ENCODE measurements at regions not wholly inside any gene's neighbourhood (a gene's known extent, or its start where the extent isn't known, plus 50 kb on each side); places are given as distances from the start of the nearest gene placed in this dataset.
"Not testable (repeated sequence)": the region's sequence is repeated elsewhere in the genome, so short reads cannot be mapped to it uniquely, and the experiment has no call there.

DNA sequence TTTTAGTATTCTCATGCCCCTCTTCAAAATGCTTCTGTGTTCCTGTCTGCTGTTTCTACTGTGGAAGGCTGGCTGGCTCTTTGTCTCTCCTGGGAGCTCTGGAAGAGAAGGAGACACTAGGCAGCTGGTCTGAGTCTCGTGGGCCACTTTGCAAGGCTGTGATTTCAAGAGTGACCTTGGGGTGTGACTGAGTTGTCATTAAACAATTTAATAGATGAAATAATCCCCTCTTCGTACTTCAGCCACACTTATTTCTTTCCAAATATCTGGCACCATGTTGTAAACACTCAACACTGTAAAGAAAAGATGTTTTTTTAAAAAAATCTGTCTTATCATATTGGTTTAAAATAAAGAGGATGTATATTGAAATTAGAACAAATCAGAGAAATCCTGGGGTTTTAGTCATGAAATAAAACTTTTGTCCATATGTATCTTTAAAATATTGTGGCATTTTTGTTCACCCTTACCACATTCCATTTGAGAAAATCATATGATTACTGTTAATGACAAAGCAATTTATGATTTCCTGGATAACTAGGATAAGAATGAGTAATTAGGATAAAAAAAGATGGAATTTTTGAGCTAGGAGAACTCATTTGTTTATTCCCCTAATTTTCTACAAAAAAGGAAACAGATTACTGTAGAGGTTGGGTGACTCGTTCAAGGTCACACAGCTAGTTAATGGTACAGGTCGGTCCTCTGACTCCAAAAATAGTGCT, 200.8 kb downstream of the MAT2B start:
- DNase-seq: peak; percentile 10

DNA sequence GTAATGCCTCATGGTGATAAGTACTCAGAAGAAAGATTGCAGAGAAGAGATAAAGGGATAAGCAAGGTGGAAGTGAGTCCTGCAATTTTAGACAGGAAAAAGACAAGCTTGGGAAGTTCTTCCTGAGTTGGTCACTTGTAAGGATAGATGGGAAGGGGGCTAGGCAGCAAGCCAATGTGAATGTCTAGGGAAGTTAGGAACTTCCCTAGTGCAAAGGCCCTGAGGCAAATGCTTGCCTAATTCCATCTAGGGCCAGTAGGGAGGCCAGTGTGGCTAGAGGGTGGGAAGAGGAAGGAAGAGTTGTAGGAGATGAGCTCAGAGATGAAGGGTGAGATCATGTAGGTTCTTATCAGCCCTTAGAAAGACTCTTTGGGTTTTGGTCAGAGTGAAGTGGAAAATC, 206.6 kb downstream of the MAT2B start:
- peak; percentile 1 for DNase-seq

DNA sequence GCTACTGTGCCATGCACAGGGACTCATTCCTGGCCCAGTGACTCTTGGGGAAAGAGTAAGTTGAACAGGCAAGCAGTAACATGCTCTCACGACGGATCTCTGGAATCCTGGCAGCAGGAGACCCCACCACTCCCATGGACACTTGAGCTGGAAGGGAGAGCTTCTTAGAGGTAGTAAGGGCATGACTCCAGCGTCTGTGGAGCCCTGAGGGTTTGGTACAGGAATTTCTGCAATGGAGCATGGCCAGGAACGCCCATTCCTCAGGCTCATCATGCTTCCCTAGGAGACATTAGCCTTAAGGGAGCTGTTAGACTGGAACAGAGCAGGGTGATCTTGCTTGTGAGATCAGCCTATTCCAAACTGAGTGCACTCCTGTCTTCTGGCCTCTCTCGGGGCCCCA, 212.9 kb downstream of the MAT2B start:
- no peak for DNase-seq

DNA sequence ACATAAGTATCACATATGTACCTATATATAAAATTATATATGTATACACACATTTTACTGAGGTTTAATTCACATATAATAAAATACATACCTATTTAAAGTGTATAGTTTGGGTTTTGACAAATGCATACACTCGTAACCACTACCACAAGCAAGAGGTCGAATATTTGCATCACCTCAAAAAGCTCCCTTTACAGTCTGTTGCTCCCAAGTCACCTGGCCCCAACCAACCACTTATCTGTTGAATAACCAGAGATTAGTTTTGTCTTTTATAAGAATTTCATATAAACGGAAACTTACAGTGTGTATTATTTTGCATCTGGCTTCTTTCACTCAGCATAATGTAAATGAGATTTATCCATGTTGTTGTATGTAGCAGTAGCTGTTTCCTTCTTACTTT, 218.9 kb downstream of the MAT2B start:
- DNase-seq: no peak

DNA sequence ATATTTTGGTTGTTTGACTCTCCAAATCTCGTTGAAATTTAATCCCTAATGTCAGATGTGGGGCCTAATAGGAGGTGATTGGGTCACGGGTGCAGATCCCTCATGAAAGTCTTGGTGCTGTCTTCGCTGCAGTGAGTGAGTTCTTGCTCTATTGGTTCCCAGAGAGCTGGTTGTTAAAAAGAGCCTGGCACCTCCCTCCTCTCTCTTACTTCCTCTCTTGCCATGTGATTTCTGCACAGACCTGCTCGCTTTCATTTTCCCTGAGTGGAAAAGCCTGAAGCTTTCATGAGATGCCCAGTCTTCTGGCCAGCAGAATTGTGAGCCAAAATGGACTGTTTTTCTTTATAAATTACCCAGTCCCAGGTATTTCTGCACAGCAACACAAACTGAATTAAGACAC, 221.6 kb downstream of the MAT2B start:
- no peak for DNase-seq

DNA sequence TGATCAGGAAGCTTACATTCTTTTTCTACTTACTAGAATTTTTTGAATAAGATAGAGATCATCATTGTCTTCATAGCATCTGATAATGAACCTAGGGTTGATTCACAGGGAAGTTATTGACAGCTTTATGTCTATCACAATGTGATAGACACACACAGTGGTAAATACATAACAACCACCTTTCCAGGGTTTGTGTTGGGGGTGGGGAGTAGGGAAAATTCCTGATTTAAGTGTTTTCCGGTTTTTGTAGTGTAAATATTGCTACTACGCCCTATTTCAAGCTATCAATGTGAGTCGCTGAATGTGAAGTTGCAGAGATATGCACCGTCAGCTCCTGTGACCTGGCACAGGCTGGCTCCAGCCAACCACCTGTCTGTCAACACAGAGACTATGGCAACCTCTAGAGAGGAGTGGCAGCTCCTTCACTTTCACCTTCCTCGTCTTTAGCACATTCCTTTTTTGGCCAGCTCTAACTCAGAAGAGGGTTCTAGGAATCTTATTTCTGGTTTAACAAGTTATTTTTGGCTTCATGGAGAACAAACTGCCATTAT, 224.9 kb downstream of the MAT2B start:
- DNase-seq: no peak

DNA sequence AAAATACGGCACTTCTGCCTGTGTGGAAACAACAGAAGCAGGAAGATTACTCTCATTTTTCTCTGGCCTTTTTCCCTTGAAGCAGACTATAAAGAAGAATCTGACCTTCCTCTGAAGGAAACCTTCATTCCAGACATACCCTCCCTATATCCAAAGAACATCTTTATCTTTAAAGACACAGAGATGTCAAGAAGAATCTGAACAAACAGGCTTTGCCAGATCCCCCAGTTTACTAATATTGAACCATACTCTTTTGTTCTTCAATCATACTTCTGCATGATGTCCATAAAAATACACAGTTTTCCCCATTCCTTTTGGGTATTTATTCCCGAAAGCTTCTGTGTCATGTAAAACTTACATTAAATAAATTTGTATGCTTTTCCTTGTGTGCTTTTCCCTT, 225.8 kb downstream of the MAT2B start:
- DNase-seq: no peak

DNA sequence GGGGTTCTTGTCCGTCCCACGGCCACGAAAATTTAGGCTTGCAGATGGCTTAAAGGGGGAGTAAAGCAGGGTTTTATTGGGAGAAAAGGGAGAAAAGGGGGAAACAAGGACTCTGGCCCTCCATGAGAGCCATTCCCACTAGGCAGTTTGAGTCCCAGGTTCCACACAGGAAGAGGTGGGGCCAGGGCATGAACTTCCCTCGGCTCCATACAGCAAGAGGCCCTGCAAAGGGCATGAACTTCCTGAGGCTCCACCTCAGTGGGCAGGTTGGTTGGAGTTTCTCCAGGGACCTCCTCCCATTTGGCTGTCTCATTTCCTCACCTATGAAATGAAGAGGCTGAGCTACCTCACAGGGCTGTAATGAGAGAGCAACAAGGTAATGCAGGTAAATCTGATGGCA, 229.7 kb downstream of the MAT2B start:
- no peak for DNase-seq

DNA sequence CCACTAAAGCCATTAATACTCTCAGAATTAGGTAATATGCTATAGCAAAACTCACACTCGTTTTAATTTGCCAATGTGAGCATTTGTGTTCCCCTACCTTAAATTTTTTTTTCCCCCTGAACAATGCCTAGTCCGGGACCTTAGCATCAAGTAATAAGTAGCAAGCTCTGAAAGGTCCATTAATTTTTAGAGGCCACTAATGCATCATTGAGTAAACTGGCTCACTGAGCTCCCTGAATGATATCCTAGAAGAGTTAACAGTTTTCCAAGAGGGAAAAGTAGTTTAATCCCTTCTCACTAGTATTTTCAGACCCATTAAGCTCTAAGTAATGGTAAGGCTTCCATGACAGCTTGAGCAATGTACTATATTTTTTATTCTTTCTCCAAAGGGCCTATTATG, 242.2 kb downstream of the MAT2B start:
- no peak for DNase-seq

DNA sequence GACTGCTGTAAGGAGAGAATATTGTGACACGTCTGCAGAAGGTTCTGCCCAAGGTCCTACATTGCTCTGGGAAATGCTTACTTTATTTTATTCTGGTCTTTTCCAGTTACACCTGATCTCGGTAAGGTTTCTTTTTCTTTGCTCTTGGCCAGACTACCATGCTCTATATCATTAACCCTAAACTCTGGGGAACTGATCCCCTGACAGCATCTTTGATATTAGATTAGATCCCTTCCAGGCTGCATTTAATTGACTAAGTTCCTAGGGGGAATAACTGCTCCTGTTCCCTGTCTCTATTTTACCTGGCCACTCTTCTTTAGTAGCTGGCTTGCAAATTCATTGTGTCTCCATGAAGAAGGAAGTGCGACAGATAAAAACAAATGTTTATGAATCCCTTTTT, 243.5 kb downstream of the MAT2B start:
- no peak for DNase-seq

DNA sequence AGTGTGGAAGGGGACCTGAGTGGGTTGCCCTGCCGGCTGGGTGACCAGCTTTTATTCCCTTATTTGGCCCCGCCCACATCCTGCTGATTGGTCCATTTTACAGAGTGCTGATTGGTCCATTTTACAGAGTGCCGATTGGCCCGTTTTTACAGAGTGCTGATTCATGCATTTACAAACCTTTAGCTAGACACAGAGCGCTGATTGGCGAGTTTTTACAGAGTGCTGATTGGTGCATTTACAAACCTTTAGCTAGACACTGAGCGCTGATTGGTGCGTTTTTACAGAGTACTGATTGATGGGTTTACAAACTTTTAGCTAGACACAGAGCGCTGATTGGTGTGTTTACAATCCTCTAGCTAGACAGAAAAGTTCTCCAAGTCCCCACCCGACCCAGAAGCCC, 245.0 kb downstream of the MAT2B start:
- DNase-seq: not testable (repeated sequence)

DNA sequence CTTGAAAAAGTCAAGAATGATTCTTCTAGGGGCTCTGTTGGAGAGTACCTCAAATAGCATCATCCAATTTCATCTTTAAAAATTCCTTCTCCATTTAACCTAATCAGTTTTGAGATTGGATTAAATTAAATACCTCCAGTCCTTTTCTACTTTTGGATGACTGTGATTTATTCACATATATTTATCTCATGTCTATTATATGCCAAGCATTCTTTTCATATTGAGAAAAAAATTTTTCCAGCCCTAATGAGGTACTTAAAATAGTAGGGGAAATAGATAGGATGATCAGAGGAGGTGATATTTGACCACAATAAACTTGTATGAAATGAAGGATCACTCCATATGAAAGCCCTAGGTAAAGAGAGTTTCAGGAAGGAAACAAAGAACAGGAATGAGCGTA, 250.1 kb downstream of the MAT2B start:
- DNase-seq: no peak

DNA sequence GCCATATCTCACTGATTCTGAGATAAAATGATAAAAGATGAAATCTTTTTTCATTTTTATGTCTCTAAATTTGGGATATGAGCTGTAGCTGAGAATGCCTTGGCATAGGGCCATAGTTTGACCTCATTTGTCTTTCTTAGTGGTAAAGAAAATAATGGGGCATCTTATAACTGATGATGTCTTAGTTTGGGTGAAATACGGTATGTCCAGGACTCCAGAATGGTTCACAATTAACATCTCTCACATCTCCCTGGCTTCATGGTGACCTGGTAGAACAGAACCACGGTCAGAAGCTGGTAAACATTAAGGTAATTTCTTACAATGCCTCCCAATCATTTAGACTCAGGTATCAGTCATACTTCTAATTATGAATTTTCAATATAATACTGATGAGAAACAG, 250.8 kb downstream of the MAT2B start:
- no peak for DNase-seq

DNA sequence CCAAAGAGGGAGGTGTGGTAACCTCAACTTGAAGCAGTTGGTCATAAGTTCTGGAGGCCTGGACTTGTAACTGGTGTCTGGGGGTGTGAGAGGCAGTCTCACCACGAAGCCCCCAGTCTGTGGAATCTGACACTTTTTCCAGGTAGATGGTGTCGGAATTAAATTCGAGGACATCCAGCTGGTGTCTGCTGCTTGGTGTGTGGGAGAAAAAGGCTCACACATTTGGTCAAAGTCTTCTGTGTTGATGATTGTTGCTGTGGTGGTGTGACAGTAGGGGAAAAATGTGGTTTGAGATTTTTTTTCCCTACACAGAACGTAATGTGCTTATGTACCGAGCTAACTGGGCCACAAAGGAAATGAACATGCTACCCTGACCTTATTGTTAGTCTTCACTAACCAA, 251.9 kb downstream of the MAT2B start:
- DNase-seq: no peak

DNA sequence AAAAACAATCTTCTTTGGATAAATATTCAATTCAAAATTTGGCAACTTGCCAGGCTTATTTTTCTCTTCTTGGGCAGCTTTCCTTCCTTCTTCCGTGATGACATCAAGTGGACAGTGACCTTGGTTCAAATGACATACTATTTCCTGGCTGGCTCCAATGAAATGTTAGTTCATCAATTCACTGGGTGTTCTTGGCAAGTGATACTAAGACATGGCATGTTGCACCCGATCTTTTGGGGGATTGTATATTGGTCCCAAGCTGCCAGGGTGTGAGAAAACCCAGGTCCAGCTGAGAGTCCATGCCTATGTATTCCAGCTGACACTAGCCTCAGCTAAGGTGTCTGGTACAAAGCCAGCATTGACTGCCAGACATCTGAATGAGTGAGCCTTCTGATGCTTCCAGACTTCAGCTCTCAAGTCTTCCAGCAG, 252.9 kb downstream of the MAT2B start:
- no peak for DNase-seq

DNA sequence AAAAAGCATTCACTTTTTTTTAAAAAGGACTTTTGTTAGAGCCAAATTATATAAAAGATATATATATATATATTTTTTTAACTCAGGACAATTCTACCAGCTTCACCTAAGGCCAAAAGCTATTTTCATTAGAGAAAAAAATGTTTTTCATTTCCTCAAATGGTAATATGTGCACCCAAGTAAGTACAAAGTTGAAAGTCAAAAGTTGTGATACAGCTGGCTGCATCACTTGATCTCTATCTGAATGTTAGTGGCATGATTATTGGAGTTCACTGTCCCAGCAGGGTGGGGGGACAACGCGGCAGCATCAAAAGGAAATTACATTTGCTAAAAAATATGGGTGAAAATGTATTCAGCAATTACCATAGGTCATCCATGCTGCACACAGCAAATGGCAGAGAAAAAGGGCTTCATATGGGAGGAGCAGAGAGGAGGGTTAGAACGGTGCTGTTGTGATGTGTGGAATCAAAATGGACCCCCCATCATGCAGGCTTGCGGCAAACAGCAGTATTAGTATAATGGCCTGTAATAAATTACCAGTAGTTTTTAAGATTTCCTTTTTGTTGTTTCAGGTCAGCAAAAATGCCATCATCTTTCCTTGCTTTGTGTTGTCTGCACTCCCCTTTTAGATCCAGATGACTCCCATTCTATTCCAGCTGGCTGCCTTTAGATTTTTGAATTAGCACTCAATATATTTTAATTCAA, 253.7 kb downstream of the MAT2B start:
- DNase-seq: no peak

DNA sequence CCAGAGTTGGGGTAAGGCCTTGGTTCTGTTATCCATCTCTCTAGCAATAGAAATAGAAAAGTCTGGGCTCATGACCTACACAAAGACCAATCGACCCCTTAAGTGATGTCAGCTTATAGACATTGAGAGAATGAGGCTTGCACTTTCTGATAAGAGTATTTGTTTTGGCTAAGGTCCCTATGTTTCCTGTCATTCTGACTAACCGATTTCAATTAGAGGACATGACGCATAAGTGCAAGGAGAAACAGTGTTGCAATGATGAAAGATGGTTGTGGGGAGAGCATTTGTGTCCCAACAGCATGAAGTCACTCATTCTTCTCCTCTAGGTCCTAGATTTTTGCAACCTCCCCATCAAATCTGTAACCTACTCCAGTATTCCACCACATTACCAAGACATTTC, 255.1 kb downstream of the MAT2B start:
- DNase-seq: peak; percentile 8

DNA sequence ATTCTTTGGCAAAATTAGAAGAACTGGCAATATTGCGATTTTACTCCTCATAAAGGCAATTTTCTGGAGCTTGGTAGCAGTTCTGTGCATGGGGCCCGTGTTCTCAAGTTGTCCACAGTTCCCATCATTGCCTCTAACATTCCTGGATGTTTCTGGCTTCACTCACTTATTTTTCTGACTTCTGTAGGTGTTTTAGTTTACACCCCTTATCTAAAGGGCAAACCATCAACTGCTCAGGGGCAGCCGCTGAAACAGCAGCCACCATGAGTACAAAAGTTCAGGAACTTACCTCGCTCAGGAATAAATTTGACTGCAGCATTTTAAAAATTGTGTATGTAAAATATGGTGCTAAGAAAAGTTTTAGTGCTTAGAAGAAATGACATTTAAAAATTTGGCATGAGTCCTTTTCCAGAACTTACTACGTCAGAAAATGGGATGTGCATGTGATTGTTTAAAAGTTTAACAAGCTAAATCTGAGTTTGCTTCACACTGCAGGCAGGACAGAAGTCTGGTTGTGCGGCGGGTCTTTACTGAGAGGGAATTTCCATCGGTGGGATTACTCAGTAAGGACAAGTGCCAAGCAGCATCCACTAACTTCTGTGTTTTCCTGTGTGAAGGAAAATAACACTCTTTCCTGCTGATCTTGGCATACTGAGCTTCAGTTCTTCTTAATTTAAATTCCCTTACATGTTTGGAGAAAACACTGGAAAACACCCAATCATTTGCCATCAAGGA, 261.7 kb downstream of the MAT2B start:
- no peak for DNase-seq

DNA sequence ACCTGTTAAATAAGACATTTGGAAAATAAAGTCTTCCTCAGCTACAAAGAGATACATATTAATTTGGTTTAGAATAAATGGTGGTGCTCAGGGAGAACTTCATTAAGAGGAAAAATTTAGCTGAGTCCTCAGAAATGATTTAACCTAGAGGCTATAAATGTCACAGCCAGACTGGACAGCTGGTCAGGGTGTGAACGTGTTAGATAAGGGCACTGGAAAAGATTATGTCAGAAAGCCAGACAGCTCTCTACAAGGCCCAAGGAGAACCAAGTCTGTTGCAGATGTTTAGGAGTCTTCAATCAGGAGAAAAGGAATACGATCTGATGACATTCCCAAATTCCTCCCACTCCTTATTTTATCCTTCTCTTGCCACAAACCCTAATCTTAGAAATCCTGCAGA, 265.2 kb downstream of the MAT2B start:
- DNase-seq: no peak

DNA sequence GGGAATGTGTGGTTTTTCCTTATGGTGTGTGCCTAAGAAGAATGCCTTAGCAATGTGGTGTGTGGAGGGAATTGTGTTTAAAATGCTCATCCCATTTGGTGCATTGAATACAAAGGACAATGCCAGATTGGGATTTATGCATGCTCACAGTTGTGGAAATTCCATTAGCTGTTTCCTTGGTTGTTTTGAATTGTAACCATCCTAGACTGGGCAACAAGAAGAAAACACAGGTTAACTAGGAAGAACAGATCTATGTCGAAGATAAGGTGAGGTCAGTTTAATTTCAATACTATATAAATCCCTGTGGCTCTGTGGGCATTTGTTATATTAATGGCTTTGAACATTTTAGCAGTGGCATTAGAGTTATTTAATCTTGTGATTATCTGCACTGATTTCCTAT, 266.8 kb downstream of the MAT2B start:
- no peak for DNase-seq

DNA sequence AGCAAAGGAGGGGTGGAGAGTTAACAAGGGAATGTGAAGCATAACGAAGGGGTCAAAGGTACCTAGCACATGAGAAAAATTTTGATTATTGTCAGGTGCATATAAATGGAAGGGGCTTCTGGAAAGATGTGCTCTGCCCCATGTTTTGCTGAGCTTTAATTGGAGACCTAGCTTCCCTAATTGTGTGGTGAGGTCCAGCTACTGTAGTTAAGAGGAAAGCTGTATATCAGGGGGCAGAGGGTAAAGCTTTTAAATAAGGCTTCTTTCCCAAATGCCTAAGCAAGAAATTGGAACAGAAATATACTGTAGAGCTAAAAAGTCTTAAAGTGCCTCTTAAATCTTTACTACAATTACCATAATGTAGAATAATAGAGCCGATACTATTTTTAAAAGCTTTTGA, 267.2 kb downstream of the MAT2B start:
- no peak for DNase-seq

DNA sequence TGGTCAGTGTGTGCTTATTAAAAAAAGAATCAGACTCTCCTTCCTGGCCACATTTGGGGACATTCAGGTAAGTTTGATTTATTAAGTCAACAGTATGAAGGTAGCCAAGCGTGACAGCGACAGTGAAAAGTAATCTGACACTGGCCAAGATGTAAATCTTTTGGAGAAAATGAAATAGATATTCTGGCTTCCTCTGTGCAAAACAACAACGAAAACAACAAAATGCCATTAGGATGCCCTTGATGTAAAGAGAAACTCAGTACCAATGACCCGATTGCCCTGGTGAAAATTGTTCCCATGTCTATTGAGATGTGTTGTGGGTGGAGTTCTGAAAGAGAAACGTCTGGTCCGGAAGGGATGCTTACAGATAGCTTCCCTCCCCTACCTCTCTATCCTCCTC, 267.8 kb downstream of the MAT2B start:
- no peak for DNase-seq

DNA sequence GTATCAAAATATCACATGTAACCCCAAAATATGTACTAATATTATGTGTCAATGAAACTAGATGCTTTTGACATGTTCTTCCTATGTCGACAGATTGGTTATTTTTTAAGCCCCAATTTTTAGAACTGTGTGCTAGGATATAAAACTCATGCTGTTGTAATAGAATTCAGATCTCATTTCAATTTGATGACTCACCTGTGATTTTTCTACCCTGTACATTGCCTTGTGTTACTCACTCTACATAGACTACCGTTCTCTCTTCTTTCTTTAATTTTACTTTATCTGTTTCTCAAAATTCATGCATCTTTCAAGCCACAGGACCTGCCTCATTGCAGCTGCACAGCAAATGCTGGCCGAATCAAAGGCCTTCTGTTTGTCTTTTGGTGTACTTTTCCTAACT, 284.5 kb downstream of the MAT2B start:
- no peak for DNase-seq

DNA sequence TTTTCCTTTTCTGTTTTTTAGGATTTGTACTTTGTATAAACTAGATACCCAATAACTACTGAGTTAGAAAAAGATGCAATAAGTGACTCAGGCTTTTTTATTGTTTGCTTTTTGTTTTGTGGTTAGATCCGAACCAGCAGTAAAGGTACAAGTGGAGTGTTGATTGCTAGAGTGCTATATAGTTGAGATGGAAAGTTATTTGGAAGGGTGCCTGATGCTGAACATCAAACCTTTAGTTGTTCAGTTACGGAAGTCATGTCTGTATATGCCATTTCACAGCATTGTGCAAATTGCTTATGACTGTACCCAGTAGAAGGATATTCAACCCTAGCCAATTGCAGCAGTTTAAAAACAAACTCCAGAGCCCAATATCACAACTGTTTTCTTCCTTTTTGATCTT, 285.1 kb downstream of the MAT2B start:
- no peak for DNase-seq
